T-helper 9 cell (primary cell): ENCODE measurements at regions not wholly inside any gene's neighbourhood (a gene's known extent, or its start where the extent isn't known, plus 50 kb on each side); places are given as distances from the start of the nearest gene placed in this dataset.

ENCODE experiments used
- DNase-seq: peaks from one replicate; pipeline ENCODE4 v3.0.0-alpha.2; 2020

- DNase-seq, result no peak
Measured at GRCh38 chr1:221837896-221838295, 96.0 kb upstream of the DUSP10 start.

GRCh38 chr1:221834698-221835513, 93.0 kb upstream of the DUSP10 start:
- no peak for DNase-seq

DNA sequence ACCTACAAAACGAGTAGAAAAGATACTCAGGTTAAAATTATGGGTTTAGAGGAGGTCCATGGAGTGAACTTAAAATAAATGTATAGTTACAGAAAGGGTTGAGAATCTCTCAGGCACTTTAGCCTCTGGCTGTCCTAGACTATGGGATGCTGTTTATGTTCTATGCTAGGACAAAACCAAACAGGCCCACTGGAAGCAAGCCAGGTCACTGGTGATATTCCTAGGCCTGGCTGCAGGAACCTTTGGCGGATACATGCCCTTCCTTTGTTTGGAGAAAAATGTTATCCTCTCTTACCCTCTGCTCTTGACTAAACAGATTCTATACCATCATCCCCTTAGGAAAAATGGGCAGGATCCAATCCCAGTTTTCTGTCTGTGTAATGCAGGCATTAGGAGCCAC, 90.7 kb upstream of the DUSP10 start:
- no peak for DNase-seq

DNA sequence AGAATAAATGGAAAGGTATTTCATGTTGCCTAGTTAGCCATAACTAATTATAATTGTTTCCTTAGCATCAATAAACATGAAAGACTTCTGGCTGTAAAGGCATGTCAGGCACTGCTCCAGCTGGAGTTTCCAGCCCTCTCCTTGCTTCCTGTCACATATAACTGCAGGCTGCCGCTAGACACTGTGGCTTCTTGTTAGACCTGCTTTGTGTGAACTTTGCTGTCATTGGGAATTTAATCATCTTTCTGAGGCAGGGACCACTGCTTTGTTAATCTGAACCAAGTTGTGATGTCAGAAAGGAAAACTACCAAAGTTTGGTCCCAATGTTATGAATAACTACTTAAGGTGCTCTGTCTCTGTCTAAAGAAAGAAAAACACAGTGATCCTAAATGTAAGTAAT, 90.3 kb upstream of the DUSP10 start:
- DNase-seq, result no peak

- DNase-seq, result peak; percentile 11
Measured at GRCh38 chr1:221829327-221830015, 87.6 kb upstream of the DUSP10 start.

DNA sequence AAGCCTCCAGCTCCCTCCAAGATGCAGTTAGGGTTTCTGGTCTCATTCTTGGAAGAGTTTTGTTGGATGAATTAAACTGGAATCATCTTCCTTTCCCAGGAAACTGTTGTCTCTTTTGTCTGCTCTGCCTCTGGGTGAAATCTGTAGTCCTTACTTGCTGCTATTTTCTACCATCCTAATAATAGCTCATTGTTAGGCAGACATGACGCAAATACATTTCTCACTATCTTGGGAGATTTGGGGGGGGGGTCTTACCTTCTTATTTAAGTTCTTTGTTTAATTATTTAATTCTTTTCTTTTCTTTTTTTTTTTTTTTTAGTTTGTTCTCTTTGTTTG, 85.4 kb upstream of the DUSP10 start:
- DNase-seq, result no peak

GRCh38 chr1:221824909-221825308, 83.0 kb upstream of the DUSP10 start:
- DNase-seq, result no peak

GRCh38 chr1:221824025-221824424, 82.1 kb upstream of the DUSP10 start:
- no peak for DNase-seq

DNA sequence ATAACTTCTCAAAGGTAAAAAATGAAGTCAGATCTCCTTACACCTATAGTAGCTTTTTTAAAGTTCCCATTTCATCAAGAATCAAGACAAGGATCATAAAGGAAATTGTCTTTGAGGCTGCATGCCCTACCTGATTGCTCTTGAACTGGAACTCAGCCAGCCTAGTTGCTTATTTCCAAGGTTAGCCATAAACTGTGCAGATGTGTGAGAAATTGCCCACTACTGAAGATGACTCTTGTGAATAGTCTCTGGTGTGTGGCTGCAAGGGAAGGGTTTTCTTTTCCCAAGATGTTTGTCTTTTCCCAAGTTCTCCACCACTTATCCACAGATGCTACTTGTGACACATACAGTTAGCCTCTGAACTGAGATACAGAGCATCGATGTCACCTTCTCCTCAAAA, 81.7 kb upstream of the DUSP10 start:
- DNase-seq, result no peak

- DNase-seq, result no peak
Measured at GRCh38 chr1:221823149-221823548, 81.3 kb upstream of the DUSP10 start.

DNA sequence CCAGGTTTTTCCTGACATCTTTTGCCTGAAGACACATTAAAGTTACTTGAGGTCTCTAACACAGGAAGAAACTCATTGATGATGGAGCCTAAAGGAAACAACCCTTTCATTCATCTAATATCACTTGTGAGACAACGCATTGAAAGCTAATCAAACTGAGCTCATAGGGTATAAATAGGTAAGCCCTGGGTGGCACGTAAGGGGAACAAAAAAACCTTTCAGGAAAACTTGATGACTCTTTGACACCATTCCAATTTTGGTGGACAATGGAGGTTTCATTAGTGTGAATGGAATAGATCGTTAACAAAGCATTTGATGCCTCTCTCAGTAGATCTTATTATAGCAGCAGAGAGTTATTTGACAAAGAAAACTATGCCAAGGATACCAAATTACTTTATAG, 80.7 kb upstream of the DUSP10 start:
- no peak for DNase-seq

- no peak for DNase-seq
Measured at GRCh38 chr1:221816899-221817298, 75.0 kb upstream of the DUSP10 start.

GRCh38 chr1:221815660-221816059, 73.8 kb upstream of the DUSP10 start:
- no peak for DNase-seq

- DNase-seq, result no peak
Measured at GRCh38 chr1:221813887-221814286, 72.0 kb upstream of the DUSP10 start.

- no peak for DNase-seq
Measured at GRCh38 chr1:221812905-221813597, 71.2 kb upstream of the DUSP10 start.

GRCh38 chr1:221812088-221812752, 70.3 kb upstream of the DUSP10 start:
- no peak for DNase-seq

- no peak for DNase-seq
Measured at GRCh38 chr1:221810406-221810805, 68.5 kb upstream of the DUSP10 start.

- no peak for DNase-seq
Measured at GRCh38 chr1:221809091-221810029, 67.5 kb upstream of the DUSP10 start.

- no peak for DNase-seq
Measured at GRCh38 chr1:221806984-221807383, 65.1 kb upstream of the DUSP10 start.

DNA sequence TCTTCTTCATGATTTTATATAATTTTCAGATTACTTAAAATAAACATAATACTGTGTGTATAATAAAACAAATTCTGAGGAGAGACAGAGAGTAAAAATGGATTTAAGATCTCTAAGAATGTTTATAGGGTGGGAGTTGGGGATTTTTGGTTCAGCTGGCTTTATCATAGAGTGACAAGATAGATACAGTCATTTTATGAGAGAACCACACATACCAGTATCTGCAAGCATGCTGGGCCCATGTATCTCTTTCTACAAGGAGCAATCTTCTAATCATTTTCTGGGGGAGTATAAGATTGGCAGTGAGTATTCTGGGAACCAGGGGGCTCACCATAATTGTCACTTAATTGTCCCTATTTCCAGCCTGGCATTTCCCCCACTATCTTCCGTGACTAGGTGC, 64.3 kb upstream of the DUSP10 start:
- DNase-seq, result no peak

GRCh38 chr1:221805121-221805520, 63.2 kb upstream of the DUSP10 start:
- DNase-seq, result no peak

GRCh38 chr1:221804303-221804702, 62.4 kb upstream of the DUSP10 start:
- DNase-seq, result no peak
